GM21515 (cell line): ENCODE measurements at regions not wholly inside any gene's neighbourhood (a gene's known extent, or its start where the extent isn't known, plus 50 kb on each side); places are given as distances from the start of the nearest gene placed in this dataset.
A peak's percentile ranks its signal among the peaks of the same experiment; 100 is the strongest.
"Not testable (repeated sequence)": the region's sequence is repeated elsewhere in the genome, so short reads cannot be mapped to it uniquely, and the experiment has no call there.

Source experiments
- ATAC-seq: cut with Tn5 transposase; IDR thresholded peaks from one replicate; pipeline ENCODE4 v1.9.1; 2021; ENCODE audit not compliant: unreplicated experiment

- no peak for ATAC-seq
These were observed 75.7 kb downstream of the C18orf54 start for GRCh38 chr18:54433368-54433767.

- ATAC-seq: no peak
These were observed 76.2 kb downstream of the C18orf54 start for GRCh38 chr18:54433857-54434256.

DNA sequence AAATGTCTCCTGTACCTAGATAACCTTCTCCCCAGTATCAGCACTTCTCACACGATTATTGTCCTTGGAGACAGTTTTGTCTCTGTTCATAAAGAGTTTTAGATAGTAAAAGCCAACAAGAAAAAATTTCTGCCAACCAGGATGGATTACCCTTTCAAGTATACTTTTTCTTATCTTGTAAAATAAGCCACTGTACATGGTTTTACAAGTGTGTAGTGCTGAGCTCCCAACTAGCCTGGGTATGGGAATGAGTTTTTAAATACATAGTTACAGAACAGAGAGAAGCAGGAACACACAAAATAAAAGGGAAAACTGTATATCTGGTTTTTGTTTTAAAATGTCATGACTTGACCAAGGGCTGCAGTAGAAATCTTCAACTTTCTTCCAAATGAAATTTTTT is 76.7 kb downstream of the C18orf54 start:
- no peak for ATAC-seq

DNA sequence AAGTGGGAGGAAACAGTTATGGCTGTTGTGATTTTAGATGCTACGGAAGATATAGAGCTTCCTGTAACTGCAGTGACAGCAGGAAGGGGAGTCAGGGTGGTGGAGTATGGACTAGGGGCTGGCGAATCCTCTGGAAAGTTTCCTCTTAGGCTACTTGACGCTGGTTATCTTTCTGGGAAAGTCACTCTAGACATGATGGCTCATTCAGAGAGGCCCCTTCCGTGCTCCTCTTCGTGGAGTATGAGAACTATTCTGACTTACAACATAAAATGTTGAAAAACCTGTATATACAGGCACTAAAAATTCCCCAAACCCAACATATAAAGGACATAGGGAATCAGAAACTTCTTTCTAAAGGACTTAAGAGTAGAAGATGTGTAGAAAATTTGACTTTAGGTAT is 78.8 kb downstream of the C18orf54 start:
- no peak for ATAC-seq

GRCh38 chr18:54440292-54440691 is 82.6 kb downstream of the C18orf54 start:
- ATAC-seq: no peak

GRCh38 chr18:54444319-54444914 is 86.7 kb downstream of the C18orf54 start:
- ATAC-seq: no peak

DNA sequence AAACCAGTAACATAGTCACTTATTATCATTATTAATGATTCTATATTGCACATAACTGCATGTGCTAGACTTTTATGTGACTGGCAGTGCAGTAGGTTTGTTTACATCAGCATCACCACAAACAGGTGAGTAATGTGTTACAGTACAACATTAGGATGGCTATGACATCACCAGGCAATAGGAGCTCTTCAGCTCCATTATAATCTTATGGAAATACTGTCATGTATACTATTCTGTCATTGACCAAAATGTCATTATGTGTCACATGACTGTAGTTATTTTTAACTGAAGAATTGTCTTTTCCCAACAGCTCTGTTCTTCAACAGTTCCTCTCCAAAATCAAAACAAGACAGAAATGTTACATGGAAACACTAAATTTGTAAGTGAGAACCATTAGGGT is 96.3 kb downstream of the C18orf54 start:
- no peak for ATAC-seq

DNA sequence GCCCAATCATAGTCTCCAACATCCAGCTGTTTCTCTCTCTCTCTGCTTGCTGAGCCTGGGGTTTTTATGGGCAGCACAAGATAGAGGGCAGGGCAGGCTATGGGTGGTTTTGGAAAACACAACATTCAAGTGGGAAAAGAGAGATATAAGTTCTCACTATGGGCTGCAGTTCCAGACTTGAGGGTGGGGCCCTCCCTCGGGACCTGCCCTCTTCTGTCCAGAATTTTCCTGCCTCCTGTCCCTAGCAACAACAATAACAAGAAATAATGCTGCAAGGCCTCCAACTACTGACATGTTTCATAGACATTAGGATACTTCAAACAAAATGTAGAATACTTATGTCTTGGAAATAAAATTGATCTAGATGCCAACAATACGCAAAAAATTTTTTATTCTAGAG is 107.8 kb downstream of the C18orf54 start:
- ATAC-seq: no peak

GRCh38 chr18:54466248-54467005 is 108.7 kb downstream of the C18orf54 start:
- no peak for ATAC-seq

DNA sequence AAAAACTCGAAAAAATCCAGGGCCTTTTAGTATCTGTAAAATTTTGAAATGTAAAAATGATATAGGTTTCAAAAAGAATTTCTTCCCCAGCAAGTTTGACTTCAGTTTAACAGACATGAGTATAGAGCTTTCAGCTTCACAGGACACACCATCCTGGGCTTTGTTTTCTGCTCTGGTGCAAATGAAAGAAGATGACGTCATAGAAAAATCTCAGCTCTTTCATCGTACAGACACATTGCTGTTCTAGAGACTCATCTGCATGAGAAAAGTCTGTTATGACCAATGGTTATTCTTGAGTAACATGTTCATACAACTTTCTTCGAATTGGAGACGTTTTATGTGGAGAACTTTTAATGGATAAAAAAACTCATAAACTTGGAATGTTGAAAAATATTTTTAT is 111.7 kb upstream of the DYNAP start:
- ATAC-seq: no peak

- ATAC-seq: no peak
These were observed 110.4 kb upstream of the DYNAP start for GRCh38 chr18:54480616-54481015.

GRCh38 chr18:54502451-54502850 is 88.6 kb upstream of the DYNAP start:
- not testable (repeated sequence) for ATAC-seq

DNA sequence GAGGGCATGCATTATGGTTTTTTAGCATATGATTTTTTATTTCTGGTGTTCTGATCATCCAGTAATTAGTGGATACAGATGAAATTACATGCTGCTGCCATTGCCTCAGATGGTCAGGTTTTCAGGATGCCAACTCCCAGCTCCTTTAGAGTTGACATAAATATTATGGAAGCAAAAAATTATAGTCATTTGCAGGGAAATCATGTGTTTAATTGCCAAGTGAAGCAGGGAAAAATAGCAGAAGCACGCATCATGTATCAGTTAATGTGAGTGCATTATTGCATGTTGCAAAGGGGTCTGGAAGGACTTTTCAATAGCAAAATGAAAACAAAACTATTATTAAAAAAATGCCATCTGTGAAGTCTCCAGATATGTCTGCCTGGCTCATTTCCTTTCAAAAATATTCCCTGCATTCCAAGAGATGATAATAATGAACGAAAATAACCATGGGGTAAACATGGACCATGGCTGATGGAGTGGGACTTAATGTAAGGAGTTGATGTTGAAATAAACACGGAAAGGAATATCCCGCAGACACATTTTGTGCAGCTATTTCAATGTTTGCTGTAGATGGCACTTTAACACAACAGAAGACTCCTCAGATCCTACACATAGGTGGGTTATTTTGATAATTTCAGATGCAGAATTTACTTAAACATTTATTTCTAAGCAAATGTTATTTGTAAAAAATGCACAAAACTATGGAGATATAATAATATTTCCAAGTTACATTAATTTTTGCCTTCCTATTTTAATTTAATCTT is 87.7 kb upstream of the DYNAP start:
- ATAC-seq: no peak

DNA sequence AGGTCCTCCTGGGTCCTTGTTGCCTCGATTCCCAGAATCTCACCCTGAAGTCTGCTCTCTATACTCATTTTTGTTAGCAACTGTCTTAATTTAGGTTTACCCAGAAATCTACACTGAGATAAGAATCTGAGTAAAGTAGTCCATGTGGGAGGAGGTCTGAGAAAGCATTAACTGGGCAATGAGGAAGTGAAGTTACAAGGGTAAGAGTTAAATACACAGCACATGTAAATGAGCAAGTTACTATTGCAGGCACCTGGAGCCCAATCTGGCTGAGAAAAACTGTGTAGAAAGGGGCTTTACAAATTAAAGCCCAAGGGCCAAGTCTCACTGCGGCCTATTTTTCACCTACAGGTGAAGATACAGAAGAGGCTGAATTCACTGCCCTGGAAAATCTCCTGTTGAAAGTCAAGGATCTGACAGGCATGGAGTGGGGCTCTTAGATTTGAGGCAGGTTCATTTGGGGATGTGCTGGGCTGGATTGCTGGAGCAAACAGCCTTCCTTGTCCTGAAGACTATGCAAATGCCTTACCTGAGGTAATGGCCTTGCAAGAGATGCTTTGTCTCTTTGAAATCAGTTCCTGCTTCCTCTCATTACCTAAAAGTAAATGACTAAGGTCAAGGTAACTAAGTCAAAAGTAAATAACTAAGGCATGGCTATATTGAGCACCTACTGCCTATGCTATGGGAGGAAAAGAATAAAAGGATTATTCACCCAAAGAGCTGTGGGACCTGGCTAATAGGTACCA is 84.4 kb upstream of the DYNAP start:
- peak; percentile 68 for ATAC-seq

GRCh38 chr18:54509793-54510192 is 81.3 kb upstream of the DYNAP start:
- ATAC-seq: no peak

DNA sequence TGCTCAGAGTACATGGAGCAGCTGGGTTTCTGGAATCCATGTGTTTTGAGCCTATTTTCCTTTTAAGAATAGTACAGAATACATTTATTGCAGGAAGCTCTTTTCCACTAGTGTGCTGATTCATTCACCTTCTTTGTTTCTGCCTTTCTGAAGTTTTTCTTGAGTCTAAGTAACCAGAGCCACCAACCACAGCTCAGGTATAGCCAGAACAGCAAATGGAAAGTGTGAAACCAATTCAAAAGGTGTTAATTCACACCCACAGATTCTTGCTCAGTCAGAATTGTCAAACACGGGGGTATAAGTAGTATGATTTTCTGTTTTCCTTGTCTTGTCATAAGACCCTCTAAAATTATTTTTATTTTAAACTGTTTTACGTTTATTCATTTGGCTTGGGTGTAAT is 75.9 kb upstream of the DYNAP start:
- no peak for ATAC-seq

DNA sequence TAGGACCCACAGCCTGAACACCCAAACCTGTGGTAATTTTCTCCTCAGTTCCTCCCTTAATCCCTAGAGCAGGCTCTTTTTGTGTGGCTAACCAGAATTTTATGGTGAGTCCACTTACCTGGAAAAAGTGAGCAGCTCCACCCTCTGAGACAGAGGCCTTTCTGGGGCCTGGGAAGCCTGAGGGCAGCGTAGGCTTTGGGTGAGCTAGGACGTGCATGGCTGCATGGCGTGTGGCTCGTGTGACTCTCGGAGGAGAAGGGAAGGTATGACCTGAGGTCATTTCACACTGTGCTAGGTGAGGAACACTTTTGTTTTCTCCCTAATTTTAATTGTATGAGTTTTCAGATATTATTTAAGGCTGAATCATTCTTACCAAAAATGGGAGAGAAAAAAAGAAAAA is 73.5 kb upstream of the DYNAP start:
- no peak for ATAC-seq

DNA sequence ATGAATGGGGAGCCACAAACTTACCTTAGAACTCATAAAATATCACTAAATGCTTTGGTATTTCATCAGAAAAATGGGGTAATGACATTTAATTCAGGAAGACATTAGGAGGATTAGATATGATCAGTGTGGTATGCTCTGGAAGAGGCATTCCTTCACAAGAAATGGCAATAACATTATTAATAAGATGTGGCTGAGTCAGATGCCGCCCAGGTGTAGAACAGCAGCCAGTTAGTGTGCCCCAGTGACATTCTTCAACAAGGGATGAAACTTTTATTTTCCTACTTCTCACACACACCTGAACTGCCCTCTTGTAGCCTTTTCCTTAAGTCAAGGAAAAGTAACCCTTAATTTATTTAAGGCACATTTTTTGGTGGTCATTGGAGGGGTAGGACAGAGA is 69.2 kb upstream of the DYNAP start:
- no peak for ATAC-seq

DNA sequence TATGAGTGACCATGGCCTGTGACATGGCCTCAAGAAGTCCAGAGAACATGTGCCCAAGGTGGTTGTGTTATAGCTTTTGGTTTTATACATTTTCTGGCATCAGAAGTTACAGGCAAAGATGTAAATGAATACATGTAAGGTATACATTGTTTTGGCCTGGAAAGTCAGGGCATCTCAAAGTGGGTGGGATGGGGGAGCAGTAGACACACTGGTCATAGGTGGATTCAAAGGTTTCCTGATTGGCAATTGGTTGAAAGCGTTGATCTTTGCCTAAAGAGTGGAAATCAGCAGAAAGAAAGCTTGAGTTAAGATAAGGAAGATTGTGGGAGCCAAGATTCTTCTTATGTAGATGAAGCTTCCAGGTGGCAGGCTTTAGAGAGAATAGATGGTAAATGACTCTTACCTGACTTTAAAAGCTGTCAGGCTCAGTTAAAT is 62.1 kb upstream of the DYNAP start:
- ATAC-seq: no peak

DNA sequence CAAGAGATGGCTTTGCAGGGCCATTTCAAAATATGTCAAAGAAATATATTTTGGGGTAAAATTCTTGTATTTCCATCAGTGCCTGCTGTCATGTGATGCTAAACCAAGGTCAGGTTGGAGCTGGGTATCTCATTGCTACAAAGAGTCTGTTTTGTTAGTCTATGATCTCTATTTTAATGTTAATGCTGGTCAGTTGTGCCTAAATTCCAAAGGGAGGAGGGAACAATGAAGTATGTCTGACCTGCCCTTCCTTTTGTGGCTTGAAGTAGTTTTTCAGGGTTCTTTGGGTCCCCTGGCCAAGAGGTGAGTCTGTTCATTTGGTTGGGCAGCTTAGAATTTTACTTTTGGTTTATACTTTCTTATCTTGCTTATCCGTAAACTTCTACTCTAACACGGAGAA is 61.6 kb upstream of the DYNAP start:
- ATAC-seq: no peak

DNA sequence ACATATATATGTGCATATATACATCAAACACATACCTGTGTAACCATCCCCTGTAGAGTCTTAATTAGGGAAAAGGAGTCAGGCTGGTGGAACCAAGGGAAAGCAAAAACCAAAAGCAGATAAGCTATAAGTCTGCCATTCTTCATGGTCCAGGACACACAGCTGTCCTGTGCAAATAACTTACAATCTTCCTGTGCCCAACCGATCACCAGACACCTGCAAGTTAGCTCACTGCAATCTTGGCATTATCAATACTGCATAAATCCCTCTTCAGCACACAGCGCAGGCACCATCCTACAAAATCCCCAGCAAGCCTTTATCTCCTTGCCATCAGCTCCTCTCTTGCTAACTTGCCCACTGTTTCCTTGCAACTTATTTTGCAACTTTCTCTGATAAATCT is 60.8 kb upstream of the DYNAP start:
- no peak for ATAC-seq
